SW480 (cell line): ENCODE measurements at regions not wholly inside any gene's neighbourhood (a gene's known extent, or its start where the extent isn't known, plus 50 kb on each side); places are given as distances from the start of the nearest gene placed in this dataset.

Experiments used
- DNase-seq: peaks from one replicate; pipeline ENCODE4 v3.0.0-alpha.2; 2016; ENCODE audit warnings: low spot score

DNA sequence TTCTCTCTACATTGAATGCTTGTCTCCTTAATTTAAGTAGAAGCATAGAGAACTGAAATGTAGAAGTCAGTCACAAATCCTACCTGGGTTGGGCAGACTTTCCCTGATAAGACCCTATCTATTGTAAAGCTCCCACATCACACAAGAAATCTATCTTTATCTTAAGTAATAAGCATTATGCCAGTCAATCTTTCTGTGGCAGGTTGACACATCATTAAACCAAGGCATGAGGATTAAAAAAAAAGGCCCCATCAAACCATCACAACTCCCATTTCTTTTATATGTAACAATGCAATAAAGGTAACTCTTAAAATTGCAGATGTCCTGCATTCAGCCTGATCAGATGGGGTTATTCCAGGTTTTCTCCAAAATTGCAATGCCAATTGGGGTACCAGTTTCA lies 311.8 kb downstream of the TOX3 start:
- DNase-seq, result no peak

DNA sequence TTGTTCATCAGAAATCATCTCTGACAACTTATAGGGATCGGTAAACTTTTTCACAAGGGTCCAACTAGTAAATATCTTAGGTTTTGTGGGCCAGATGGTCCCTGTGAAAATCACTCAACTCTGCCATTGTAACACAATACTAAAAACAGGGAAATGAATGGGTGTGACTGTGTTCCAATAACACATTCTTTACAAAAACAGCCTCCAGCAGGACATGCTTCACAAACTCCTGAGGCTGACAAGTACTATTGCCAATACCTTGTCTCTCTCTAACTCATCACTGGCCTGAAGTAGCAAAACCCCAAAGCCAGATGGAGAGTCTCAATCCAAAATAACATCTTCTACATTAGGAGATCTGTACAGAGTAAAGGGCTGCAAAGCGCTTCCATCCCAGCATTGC lies 312.3 kb downstream of the TOX3 start:
- DNase-seq, result no peak

DNA sequence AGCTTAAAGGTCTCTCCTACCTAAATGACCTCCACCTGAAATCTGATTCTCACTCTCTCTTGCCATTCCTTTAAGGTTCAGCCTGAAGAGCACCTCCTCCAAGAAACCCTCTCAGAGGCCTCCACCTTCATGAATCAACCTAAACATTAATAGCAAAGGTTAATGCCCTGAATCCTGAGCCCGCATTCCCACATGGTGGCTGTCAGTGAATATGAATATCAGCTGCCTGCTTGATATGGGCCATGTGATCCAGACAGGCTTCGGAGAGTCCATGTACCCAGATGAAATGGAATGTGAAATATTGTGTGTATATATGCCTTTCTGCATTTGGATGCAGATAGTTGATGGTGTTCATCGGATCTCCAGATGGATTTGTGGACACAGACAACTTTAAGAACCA lies 317.5 kb downstream of the TOX3 start:
- DNase-seq, result no peak

GRCh38 chr16:52227851-52228250 lies 319.1 kb downstream of the TOX3 start:
- DNase-seq, result no peak

- no peak for DNase-seq
These were observed 334.1 kb downstream of the TOX3 start for GRCh38 chr16:52212841-52213240.

- DNase-seq, result no peak
These were observed 337.7 kb downstream of the TOX3 start for GRCh38 chr16:52209227-52209626.

DNA sequence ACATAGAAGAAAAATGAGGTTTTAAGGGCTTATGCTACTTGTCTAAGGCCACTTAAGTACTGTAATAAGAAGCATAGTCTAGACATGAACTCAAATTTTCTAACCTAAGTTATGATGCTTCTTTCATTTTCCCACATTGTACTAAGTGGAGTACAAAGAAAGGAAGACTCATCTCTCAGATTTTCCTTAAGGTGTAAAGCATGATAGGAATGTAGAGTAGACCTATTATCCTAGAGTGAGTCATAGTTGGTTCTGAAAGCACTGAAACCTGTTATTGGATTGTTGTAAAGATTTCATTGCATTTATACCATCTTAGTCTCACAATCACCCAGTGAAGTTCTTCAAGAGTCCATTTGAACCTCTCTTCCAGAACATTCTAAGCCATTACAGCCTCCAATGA lies 343.8 kb downstream of the TOX3 start:
- DNase-seq, result peak; percentile 20

GRCh38 chr16:52193441-52193840 lies 353.5 kb downstream of the TOX3 start:
- peak; percentile 26 for DNase-seq

DNA sequence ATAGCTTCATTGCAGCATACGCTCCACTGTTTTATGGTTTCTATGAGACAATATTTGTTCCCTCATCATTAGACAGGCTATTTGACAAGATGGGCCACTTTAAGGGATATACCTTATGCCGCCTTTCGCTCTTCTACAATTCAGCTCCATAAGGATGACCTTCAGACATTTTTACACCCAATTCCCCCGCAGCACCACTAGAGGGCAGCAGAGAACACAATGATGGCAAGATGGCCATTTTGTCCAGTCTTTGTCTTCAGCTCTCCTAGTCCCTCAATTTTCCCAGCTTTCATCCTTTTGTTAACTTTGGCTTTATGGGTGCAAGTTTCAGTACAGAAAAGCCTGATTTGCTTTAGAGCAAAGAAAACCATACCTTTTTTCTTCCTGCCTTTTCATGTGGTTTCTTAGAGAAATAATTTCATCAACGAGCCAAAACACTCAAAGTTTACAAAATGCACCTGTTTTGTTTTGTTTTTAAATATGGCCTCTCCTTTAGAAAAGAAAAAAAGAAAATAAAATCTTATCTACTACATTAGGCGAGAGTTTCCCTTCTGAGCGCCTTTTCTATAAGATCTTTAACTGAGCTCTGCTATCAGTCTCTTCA lies 355.3 kb downstream of the TOX3 start:
- DNase-seq, result peak; percentile 50

DNA sequence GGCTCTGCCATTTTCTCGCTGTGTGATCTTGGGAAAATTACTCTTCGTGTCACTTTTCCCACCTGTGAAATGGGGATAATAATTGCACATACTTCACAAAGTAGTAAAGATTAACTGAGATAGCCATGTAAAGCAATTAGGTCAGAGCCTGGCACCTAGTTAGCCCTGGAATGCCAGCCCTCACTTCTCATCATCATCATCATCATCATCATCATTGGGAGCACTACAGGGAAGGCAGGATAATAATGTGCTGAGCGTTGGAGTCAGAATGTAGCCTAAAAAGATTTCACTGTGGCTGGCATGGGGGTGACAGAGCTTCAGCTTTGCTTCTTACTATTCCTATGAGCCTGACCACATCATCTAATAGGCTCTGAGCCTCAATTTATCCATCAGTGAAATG lies 362.6 kb downstream of the TOX3 start:
- DNase-seq, result no peak

DNA sequence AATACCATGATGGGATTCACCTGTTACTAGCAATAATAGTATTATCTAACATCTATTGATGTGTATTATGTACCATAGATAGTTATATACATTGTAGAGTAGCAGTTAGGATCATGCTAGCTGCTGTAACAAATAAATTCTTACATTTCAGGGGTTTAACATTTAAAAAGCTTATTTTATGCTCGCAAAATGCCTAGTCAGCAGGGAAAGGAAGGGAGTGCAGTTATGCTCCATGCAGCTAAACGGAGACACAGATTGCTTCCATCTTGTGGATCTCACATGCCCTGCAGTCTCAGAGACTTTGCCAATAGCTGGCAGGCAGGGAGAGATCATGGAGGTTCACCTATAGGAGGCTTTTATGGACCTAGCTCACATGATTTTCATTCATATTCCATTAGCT lies 364.1 kb downstream of the TOX3 start:
- no peak for DNase-seq

- no peak for DNase-seq
These were observed 372.8 kb downstream of the TOX3 start for GRCh38 chr16:52174168-52174567.

DNA sequence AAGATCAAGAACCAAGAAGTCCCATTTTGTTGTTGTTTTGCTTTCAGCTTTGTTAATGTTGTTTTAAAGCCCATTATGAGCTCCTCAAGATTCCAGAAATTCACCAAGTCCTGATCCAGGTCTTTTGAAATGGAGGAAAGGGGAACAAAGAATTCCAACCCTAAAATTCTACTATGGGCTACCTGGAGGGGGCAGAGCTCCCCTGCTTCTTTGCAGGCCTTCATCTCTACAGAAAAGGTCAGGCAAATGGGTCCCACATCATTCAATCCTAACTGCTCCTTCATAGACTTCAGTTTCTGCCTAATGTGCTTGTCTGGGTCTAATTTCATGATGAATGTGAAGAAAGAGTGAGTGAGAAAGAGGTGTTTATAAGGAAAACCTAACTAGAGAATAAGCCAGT lies 375.5 kb downstream of the TOX3 start:
- no peak for DNase-seq

- no peak for DNase-seq
These were observed 379.6 kb downstream of the TOX3 start for GRCh38 chr16:52167328-52167727.

GRCh38 chr16:52165961-52166360 lies 381.0 kb downstream of the TOX3 start:
- no peak for DNase-seq

- DNase-seq, result no peak
These were observed 397.9 kb downstream of the TOX3 start for GRCh38 chr16:52149003-52149402.

- DNase-seq, result no peak
These were observed 405.1 kb downstream of the TOX3 start for GRCh38 chr16:52141871-52142270.

GRCh38 chr16:52128361-52128760 lies 418.6 kb downstream of the TOX3 start:
- DNase-seq, result no peak

GRCh38 chr16:52123842-52124241 lies 423.1 kb downstream of the TOX3 start:
- no peak for DNase-seq

DNA sequence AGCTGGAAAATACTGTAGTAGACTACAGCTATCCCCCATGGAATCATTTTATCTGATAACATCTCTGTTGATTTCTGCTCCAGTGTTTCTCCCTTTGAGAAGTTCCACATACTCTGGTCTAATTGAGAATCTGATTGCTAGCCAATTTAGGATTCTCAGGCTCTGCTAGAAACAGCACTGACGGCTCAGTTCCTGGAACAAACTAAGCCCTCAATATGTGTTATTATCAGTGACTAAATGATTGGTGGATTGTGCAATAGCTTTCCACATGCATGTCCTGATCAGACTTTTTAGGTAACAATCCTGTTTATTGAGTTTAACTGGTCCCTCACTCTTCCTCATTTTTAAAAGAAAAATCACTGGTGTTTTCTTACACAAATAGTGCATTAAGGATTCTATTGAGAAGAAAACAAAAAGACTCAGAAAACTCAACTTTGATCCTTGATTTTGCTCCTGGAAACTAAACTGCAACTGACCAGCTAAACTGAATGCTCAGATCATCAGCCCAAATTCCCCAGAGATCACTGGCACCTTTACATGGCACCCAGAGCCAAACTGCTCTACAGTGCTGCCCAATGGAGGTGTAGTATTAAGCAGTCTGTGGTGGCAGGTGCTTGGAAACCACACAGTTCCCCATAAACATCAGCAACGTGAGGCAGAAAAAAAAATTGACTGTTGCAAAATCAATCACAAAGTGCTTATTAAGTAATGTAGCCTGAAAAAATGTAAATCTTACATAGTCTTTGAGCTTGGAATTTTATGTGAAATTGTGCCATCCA lies 423.7 kb downstream of the TOX3 start:
- no peak for DNase-seq

DNA sequence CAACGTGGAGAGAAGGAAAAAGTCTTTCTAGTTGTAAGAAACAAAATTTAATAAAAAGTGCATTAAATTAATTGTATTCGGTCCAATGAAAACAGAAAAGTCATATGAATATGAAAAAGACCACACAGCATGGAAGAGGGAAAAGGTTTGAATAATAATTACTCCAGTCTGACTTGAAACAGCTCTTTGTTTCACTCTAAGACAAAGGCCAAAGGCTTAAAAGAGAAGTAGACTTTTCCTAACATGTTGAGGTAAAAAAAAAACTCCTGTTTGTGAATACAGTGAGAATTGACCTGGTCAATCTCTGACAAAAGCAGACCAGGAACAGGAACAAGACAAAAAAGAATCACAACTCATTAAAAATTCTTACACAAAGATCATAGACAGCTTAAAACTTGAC lies 429.8 kb downstream of the TOX3 start:
- no peak for DNase-seq

- peak; percentile 79 for DNase-seq
These were observed 432.6 kb downstream of the TOX3 start for GRCh38 chr16:52114379-52114778.

DNA sequence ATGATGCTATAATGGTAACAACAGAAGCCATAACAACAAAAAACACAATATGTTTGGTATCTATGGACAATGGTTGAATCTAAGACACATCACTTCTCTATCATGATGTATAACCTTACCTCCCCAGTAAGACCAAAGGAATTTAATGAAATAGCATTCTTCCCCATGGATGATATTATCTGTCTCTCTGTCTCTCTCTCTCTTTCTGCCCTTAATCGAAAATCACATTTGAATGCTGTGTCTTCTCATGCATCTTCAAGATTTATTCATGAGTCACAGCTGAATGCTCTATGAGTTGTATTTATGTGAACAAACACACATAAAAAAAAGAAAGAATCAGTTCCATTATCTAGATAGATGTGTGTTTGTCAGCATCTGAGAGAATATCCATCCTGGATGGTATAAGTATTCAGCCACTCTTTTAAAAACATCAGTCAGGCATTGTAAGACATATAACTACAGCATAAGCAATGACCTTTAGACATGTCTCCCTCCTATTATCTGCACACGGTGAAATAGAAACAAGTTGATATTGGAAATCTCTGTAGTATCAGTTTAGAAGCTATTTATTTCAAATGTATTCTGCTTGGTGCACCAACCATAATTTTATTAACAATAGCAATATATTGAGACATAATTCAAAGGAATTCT lies 433.3 kb downstream of the TOX3 start:
- DNase-seq, result no peak
